Naive thymus-derived CD8-positive, alpha-beta T cell (primary cell): ENCODE measurements at regions not wholly inside any gene's neighbourhood (a gene's known extent, or its start where the extent isn't known, plus 50 kb on each side); places are given as distances from the start of the nearest gene placed in this dataset.
"Not testable (repeated sequence)": the region's sequence is repeated elsewhere in the genome, so short reads cannot be mapped to it uniquely, and the experiment has no call there.

Source experiments
- ATAC-seq, 2 donors: fragments of 150-1000 bp; cut with Tn5 transposase in 1 of 2; sonication (Bioruptor Pico), chemical (Tn5 transposase) in 1 of 2; 1 replicate in 1 of 2; 2 replicates in 1 of 2; pipeline ENCODE4 v1.10.0; 2021; ENCODE audit warnings: mild to moderate bottlenecking in 2 of 2, moderate library complexity in 2 of 2
- POLR2A ChIA-PET: fragments of 350-600 bp; sonication (Branson Sonifier 250); formaldehyde crosslinking; loops from one replicate; lab custom pipeline; 2021; ENCODE audit warnings: antibody characterized with exemption; lab: Charles Lee
- DNase-seq, 10 donors: peaks; one replicate each; pipeline versions ENCODE4 v3.0.0 to v3.0.0-alpha.2; 2020 to 2022
- H3K27ac Mint-ChIP-seq, 10 donors: one replicate each; pipeline ENCODE4 v1.8.0; 2020 to 2022; ENCODE audit warnings: mild to moderate bottlenecking in 10 of 10, mixed read lengths in 10 of 10, moderate library complexity in 4 of 10, inconsistent platforms in 1 of 10
- H3K27me3 Mint-ChIP-seq, 5 donors: one replicate each; pipeline ENCODE4 v1.8.0; 2021 to 2022; ENCODE audit warnings: mixed read lengths in 5 of 5
- H3K36me3 Mint-ChIP-seq, 3 donors: one replicate each; pipeline ENCODE4 v1.8.0; 2020 to 2022; ENCODE audit warnings: mixed read lengths in 3 of 3, mild to moderate bottlenecking in 2 of 3, inconsistent platforms in 1 of 3
- H3K4me1 Mint-ChIP-seq, 4 donors: one replicate each; pipeline ENCODE4 v1.8.0; 2021 to 2022; ENCODE audit warnings: mixed read lengths in 4 of 4
- H3K4me3 Mint-ChIP-seq, 10 donors: one replicate each; pipeline ENCODE4 v1.8.0; 2020 to 2022; ENCODE audit warnings: mild to moderate bottlenecking in 10 of 10, mixed read lengths in 10 of 10, moderate library complexity in 6 of 10, inconsistent platforms in 1 of 10
- H3K9me3 Mint-ChIP-seq, 9 donors: one replicate each; pipeline ENCODE4 v1.8.0; 2020 to 2022; ENCODE audit warnings: mixed read lengths in 9 of 9, mild to moderate bottlenecking in 3 of 9, inconsistent platforms in 1 of 9, moderate library complexity in 1 of 9

DNA sequence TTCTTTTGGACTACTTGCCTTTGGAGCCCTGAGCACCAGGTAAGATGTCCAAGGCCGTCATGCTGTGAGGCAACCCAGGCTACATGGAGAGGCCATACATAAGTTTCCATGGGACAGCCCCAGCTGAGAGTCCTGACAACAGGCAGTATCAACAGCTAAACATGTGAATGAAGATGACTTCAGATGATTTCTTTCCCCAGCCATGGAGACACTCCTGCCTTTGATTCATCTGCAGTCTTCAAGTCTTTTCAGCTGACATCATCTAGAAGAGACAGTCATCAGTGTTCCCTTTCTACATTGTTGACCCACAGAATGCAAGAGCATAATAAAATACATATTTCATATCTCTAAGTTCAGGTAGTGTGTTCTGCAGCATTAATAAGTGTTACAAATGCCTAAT lies 398.7 kb downstream of the BTG1 start:
- Mint-ChIP-seq H3K4me3 (no peak overlapping the region), H3K9me3 (peaks cover 0 to 9% (median 0%) of the 10 kb centered on the region in 9 donors), H3K27me3 (no peaks in the 10 kb centered on the region), H3K27ac (no peak overlapping the region), H3K4me1 (no peaks in the 10 kb centered on the region), H3K36me3 (peaks cover 0 to 3% (median 0%) of the 10 kb centered on the region in 3 donors)
- DNase-seq (no peak), ATAC-seq (no peak)
- POLR2A ChIA-PET = interaction anchor here (1.5 kb wide), 1 partner anchor 399 kb away, joined by 3 read pairs; the partner anchor contains the start of gene BTG1

DNA sequence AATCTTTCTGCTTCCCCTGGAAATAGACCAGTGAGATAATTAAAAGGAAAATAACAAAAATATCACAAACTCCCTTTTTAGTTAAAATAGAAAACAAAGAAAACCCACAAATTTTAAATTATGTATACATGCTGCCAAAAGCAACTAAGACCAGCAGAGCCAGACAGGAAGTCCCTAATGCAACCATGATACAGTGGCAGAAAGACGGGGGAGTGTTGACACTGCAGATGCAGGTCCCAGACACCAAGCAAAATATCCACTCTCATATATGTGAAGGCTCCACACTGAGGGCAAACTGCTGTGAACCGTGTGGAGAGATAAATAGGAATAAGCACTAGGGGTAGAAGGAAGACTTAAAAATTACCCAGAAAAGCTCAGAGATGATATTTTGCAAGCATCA lies 401.0 kb downstream of the BTG1 start:
- POLR2A ChIA-PET = no interaction called here
- Mint-ChIP-seq H3K4me3 (no peak overlapping the region), H3K9me3 (peaks cover 0 to 13% (median 6%) of the 10 kb centered on the region in 9 donors), H3K27ac (no peak overlapping the region), H3K27me3 (peaks cover 0 to 5% (median 0%) of the 10 kb centered on the region in 5 donors), H3K36me3 (peaks cover 0 to 11% (median 0%) of the 10 kb centered on the region in 3 donors), H3K4me1 (no peaks in the 10 kb centered on the region)
- DNase-seq = no peak
- ATAC-seq = no peak

DNA sequence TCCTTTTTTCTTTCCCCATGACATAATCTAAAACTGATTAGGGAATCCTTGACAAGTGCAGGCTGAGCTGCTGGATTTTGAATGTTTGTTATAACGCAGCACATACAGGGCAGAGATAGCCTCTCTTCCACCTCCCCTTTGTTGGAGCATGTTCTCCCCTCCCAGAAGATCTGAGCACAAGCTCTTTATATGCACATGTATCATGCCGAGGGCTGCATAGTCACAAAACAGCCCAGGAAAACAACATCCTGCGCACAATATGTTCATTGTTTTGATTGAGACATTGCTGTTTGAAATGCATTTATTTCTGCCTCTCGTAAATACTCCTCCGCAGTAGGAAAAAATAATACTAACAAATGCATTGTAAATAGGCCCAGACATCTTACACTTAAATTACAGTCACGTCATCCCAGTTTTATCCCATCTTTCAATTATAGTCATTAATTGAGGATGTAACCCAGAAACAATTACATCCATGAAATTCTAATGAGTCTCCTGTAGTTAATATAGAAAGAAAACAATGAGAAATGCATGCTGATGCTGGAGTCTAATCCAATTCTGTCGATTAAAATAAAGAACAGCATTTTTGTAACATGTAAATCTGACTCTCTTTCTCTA lies 401.8 kb downstream of the BTG1 start:
- POLR2A ChIA-PET = no interaction called here

GRCh38 chr12:91743280-91743679 lies 402.4 kb downstream of the BTG1 start:
- Mint-ChIP-seq H3K27me3 (peaks cover 0 to 5% (median 0%) of the 10 kb centered on the region in 5 donors), H3K4me1 (no peaks in the 10 kb centered on the region), H3K9me3 (peaks cover 0 to 13% (median 6%) of the 10 kb centered on the region in 9 donors), H3K27ac (no peak overlapping the region), H3K4me3 (no peak overlapping the region), H3K36me3 (peaks cover 0 to 13% (median 1%) of the 10 kb centered on the region in 3 donors)
- POLR2A ChIA-PET = no interaction called here
- DNase-seq = no peak
- no peak for ATAC-seq

More for the DNA sequence above, 401.8 kb downstream of the BTG1 start:
- Mint-ChIP-seq H3K4me1 (no peaks in the 10 kb centered on the region), H3K4me3 (no peak overlapping the region), H3K27ac (no peak overlapping the region), H3K27me3 (peaks cover 0 to 5% (median 0%) of the 10 kb centered on the region in 5 donors), H3K9me3 (peaks cover 0 to 13% (median 6%) of the 10 kb centered on the region in 9 donors), H3K36me3 (peaks cover 0 to 13% (median 0%) of the 10 kb centered on the region in 3 donors)
- no peak for DNase-seq
- no peak for ATAC-seq

DNA sequence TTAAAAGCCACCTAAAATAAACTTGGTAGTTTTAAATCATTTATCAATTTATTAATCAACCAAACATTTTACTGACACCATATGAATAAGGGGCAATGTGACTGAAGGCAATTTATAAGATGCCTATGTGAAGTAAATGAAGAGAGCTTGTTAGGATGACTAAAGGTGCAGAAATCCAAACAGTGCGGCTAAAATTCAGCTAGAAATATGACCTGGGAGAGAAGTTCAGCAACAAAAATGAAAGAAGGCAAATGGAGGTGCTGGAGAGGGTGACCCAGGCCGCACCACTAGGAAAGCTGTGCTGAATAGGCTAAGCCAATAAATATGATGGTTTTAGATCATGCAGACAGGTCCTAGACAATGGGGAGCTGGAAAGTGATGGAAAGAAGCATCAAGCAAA lies 403.7 kb downstream of the BTG1 start:
- Mint-ChIP-seq H3K36me3 (peaks cover 0 to 13% (median 5%) of the 10 kb centered on the region in 3 donors), H3K4me3 (no peak overlapping the region), H3K9me3 (peaks cover 0 to 13% (median 10%) of the 10 kb centered on the region in 9 donors), H3K27ac (no peak overlapping the region), H3K4me1 (no peaks in the 10 kb centered on the region), H3K27me3 (peaks cover 0 to 5% (median 0%) of the 10 kb centered on the region in 5 donors)
- POLR2A ChIA-PET = no interaction called here
- ATAC-seq (no peak), DNase-seq (no peak)

DNA sequence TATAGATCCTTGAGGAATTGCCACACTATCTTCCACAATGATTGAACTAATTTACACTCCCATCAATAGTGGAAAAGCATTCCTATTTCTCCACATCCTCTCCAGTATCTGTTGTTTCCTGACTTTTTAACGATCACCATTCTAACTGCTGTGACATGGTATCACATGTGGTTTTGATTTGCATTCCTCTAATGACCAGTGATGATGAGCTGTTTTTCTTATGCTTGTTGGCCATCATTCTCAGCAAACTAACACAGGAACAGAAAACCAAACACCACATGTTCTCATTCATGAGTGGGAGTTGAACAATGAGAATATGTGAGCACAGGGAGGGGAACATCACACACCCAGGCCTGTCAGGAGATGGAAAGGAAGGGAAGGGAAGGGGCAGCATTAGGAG lies 411.8 kb downstream of the BTG1 start:
- DNase-seq, H3K4me3 Mint-ChIP-seq, ATAC-seq, POLR2A ChIA-PET, H3K27ac Mint-ChIP-seq, H3K27me3 Mint-ChIP-seq, H3K4me1 Mint-ChIP-seq: not testable (repeated sequence)
- Mint-ChIP-seq H3K9me3 (peaks cover 0 to 14% (median 5%) of the 10 kb centered on the region in 9 donors), H3K36me3 (peaks cover 0 to 14% (median 2%) of the 10 kb centered on the region in 3 donors)

DNA sequence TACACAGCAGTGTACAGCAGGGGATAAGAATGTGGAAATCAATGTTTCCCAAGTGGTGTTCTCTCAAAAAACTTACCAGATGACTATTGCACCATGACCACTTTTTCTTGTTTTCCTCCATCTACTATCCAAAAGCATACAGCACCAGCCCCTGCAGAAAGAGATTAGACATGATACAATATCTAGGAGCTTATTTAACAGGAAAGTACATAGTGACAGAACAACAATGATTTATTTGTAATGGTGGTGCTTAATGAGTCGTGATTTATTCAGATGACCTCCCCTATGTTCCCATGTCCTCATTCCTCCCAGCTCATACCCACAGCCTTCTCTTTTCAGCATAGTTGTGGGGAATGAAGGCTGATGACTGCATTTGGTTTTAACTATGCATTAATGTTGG lies 413.6 kb downstream of the BTG1 start:
- no peaks in the 10 kb centered on the region for H3K4me1 Mint-ChIP-seq
- no peaks in the 10 kb centered on the region for H3K27me3 Mint-ChIP-seq
- H3K9me3 Mint-ChIP-seq = peaks cover 0 to 24% (median 8%) of the 10 kb centered on the region in 9 donors
- no peak overlapping the region for H3K27ac Mint-ChIP-seq
- POLR2A ChIA-PET = no interaction called here
- ATAC-seq (no peak), DNase-seq (no peak)
- no peak overlapping the region for H3K4me3 Mint-ChIP-seq
- H3K36me3 Mint-ChIP-seq = peaks cover 0 to 18% (median 2%) of the 10 kb centered on the region in 3 donors

DNA sequence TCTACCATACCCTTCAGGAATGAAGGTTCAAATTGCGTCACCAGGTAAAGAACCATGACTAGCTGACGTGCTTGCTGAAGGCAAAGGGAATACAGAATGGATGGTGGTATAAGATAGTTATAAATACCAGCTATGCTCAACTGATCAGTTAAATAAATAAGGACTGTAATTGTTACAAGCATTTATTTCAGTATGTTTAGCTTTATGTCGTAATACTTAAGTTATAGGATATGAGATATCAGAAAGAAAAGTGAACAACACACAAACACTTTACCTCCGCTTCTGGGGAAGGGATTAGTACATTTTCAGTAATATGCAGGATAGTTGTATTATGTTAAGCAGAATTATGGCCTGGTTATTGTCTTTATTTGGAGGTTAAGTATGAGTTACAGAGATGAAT lies 416.1 kb downstream of the BTG1 start:
- POLR2A ChIA-PET = no interaction called here
- Mint-ChIP-seq H3K27me3 (peaks cover 0 to 2% (median 0%) of the 10 kb centered on the region in 5 donors), H3K9me3 (peaks cover 0 to 24% (median 8%) of the 10 kb centered on the region in 9 donors), H3K4me1 (no peaks in the 10 kb centered on the region), H3K27ac (no peak overlapping the region), H3K36me3 (peaks cover 0 to 20% (median 2%) of the 10 kb centered on the region in 3 donors), H3K4me3 (no peak overlapping the region)
- no peak for DNase-seq
- no peak for ATAC-seq

DNA sequence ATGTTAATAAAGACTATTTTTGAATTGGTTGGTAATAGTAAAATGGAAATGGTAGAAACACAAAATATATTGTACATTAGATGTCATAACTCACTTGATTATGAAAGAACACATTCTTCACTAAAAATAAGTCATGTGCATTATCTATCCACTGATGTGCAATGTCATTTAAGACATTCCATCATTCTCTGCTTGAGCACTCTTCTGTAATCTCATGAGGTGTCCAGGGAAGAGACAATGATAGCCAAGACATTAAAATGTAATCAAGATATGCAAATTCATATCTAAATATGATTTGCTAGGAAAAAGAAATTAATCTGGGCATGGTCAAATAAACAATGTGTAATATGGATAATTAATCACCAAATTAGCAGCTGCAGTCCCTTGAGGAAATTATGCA lies 422.5 kb downstream of the BTG1 start:
- no peak for DNase-seq
- Mint-ChIP-seq H3K36me3 (peaks cover 0 to 5% (median 0%) of the 10 kb centered on the region in 3 donors), H3K4me1 (peaks cover 0 to 2% (median 0%) of the 10 kb centered on the region in 4 donors), H3K27ac (no peak overlapping the region), H3K9me3 (peaks cover 0 to 6% (median 0%) of the 10 kb centered on the region in 9 donors), H3K27me3 (peaks cover 0 to 2% (median 0%) of the 10 kb centered on the region in 5 donors), H3K4me3 (no peak overlapping the region)
- ATAC-seq = no peak
- POLR2A ChIA-PET = no interaction called here

GRCh38 chr12:91722072-91722471 lies 423.6 kb downstream of the BTG1 start:
- no peak overlapping the region for H3K4me3 Mint-ChIP-seq
- ATAC-seq (no peak), DNase-seq (no peak)
- peaks cover 0 to 2% (median 0%) of the 10 kb centered on the region in 4 donors for H3K4me1 Mint-ChIP-seq
- H3K27me3 Mint-ChIP-seq = peaks cover 0 to 2% (median 0%) of the 10 kb centered on the region in 5 donors
- POLR2A ChIA-PET = no interaction called here
- H3K9me3 Mint-ChIP-seq = no peaks in the 10 kb centered on the region
- no peak overlapping the region for H3K27ac Mint-ChIP-seq
- H3K36me3 Mint-ChIP-seq = peaks cover 0 to 1% (median 0%) of the 10 kb centered on the region in 3 donors

DNA sequence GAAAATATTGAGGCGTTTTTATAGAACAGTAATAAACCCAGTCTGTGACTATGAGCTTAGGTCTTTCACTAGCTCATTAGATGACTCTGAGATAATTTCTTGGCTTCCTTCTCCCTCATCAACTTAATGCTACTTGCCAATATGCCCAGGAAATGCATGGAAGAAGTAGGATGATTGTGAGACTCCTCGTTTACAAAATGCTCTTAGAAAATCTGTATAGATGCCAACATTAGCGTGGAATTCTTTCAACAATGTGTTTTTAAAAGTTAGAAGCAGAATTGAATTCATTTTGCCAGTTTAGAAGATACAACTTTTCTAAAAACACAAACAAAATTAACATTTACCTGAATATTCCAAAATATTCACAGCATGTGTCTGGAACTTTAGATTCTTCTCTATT lies 424.6 kb downstream of the BTG1 start:
- DNase-seq (no peak), ATAC-seq (no peak)
- no peaks in the 10 kb centered on the region for H3K9me3 Mint-ChIP-seq
- POLR2A ChIA-PET = no interaction called here
- H3K4me1 Mint-ChIP-seq = peaks cover 0 to 2% (median 0%) of the 10 kb centered on the region in 4 donors
- H3K27ac Mint-ChIP-seq = peak overlapping the region in 1 of 10 donors; percentile 30
- no peaks in the 10 kb centered on the region for H3K36me3 Mint-ChIP-seq
- peaks cover 0 to 2% (median 0%) of the 10 kb centered on the region in 5 donors for H3K27me3 Mint-ChIP-seq
- H3K4me3 Mint-ChIP-seq = no peak overlapping the region

GRCh38 chr12:91718326-91718725 lies 427.3 kb downstream of the BTG1 start:
- H3K4me1 Mint-ChIP-seq = peaks cover 0 to 2% (median 0%) of the 10 kb centered on the region in 4 donors
- no peaks in the 10 kb centered on the region for H3K9me3 Mint-ChIP-seq
- H3K27ac Mint-ChIP-seq = no peak overlapping the region
- no peaks in the 10 kb centered on the region for H3K27me3 Mint-ChIP-seq
- no peak overlapping the region for H3K4me3 Mint-ChIP-seq
- no peaks in the 10 kb centered on the region for H3K36me3 Mint-ChIP-seq
- DNase-seq = no peak
- POLR2A ChIA-PET = no interaction called here
- no peak for ATAC-seq

DNA sequence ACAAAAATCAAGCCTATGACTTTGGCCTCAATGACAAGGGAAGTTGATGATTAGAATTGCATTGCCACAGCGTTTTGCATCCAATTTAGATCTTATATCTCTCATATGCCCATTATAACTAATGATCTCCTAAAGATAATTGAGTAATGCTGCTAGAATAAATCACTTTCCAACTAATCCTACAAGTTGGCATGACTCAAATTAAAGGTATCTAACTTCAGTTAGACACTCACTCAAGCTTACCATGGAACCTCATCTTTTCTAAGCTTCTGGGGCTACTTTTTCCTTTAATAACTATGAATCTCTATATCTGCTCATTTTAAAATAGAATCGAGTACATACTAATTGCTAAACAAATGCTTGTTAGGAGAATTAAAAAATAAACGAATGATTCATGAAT lies 427.8 kb downstream of the BTG1 start:
- H3K27me3 Mint-ChIP-seq = no peaks in the 10 kb centered on the region
- ATAC-seq (no peak), DNase-seq (no peak)
- H3K4me1 Mint-ChIP-seq = peaks cover 0 to 2% (median 0%) of the 10 kb centered on the region in 4 donors
- no peaks in the 10 kb centered on the region for H3K36me3 Mint-ChIP-seq
- POLR2A ChIA-PET = no interaction called here
- peaks cover 0 to 4% (median 0%) of the 10 kb centered on the region in 9 donors for H3K9me3 Mint-ChIP-seq
- H3K4me3 Mint-ChIP-seq = no peak overlapping the region
- no peak overlapping the region for H3K27ac Mint-ChIP-seq
